Lower lobe of right lung (tissue), 2 donors: ENCODE measurements at regions not wholly inside any gene's neighbourhood (a gene's known extent, or its start where the extent isn't known, plus 50 kb on each side); places are given as distances from the start of the nearest gene placed in this dataset.
"Not testable (repeated sequence)": the region's sequence is repeated elsewhere in the genome, so short reads cannot be mapped to it uniquely, and the experiment has no call there.

Experiments used
- ATAC-seq, 2 donors: fragments of 200-7000 bp; cut with Tn5 transposase; one replicate each; pipeline ENCODE4 v1.9.1; 2020 to 2022; ENCODE audit warnings: mild to moderate bottlenecking in 2 of 2, moderate library complexity in 2 of 2
- DNase-seq: peaks from one replicate; pipeline ENCODE4 v3.0.0-alpha.2; 2020
- H3K27ac ChIP-seq: fragments of 200-600 bp; one replicate; pipeline ENCODE4 v1.8.0; 2022
- H3K27me3 ChIP-seq: fragments of 200-600 bp; one replicate; pipeline ENCODE4 v1.8.0; 2022; ENCODE audit warnings: low read depth
- H3K36me3 ChIP-seq: fragments of 200-600 bp; one replicate; pipeline ENCODE4 v1.8.0; 2022; ENCODE audit warnings: mild to moderate bottlenecking
- H3K4me1 ChIP-seq: fragments of 200-600 bp; one replicate; pipeline ENCODE4 v1.8.0; 2022
- H3K4me3 ChIP-seq: fragments of 200-600 bp; one replicate; pipeline ENCODE4 v1.8.0; 2022; ENCODE audit warnings: mild to moderate bottlenecking
- H3K9me3 ChIP-seq: fragments of 200-600 bp; one replicate; pipeline ENCODE4 v1.8.0; 2022
- CTCF ChIP-seq: fragments of 200-600 bp; IDR thresholded peaks from one replicate; pipeline ENCODE4 v1.8.0; 2022; ENCODE audit warnings: antibody characterized with exemption, mild to moderate bottlenecking
- intact Hi-C: fragments of 100-400 bp; cut with DNase I; formaldehyde crosslinking; loops from one replicate; pipeline ENCODE4 v1.11.0; 2022
- donor health status: DM: no; HTN: yes; CAD: no; lungs with severe emphysema.

- intact Hi-C loops: no loop called here
- no peaks in the 10 kb centered on the region for H3K36me3 ChIP-seq
- ATAC-seq (no peak), DNase-seq (no peak)
- no peaks in the 10 kb centered on the region for H3K27me3 ChIP-seq
- no peak overlapping the region for H3K4me3 ChIP-seq
- no peaks in the 10 kb centered on the region for H3K4me1 ChIP-seq
- no peak for TF ChIP-seq CTCF
- no peak overlapping the region for H3K27ac ChIP-seq
- no peaks in the 10 kb centered on the region for H3K9me3 ChIP-seq
Observed at GRCh38 chr2:88396209-88396608, 56.3 kb downstream of the FOXI3 start.

- intact Hi-C loops: no loop called here
- Histone ChIP-seq H3K36me3 (no peaks in the 10 kb centered on the region), H3K9me3 (no peaks in the 10 kb centered on the region), H3K4me1 (no peaks in the 10 kb centered on the region), H3K27ac (no peak overlapping the region), H3K4me3 (no peak overlapping the region), H3K27me3 (no peaks in the 10 kb centered on the region)
- TF ChIP-seq CTCF: no peak
- DNase-seq: no peak
- ATAC-seq: no peak
Observed at GRCh38 chr2:88377641-88377991, 74.9 kb downstream of the FOXI3 start.

GRCh38 chr2:88372042-88372441 is 80.5 kb downstream of the FOXI3 start:
- intact Hi-C loops: no loop called here
- ATAC-seq (no peak), DNase-seq (no peak)
- H3K4me3 ChIP-seq: no peak overlapping the region
- TF ChIP-seq CTCF: no peak
- no peaks in the 10 kb centered on the region for H3K27me3 ChIP-seq
- no peaks in the 10 kb centered on the region for H3K36me3 ChIP-seq
- no peak overlapping the region for H3K27ac ChIP-seq
- no peaks in the 10 kb centered on the region for H3K4me1 ChIP-seq
- H3K9me3 ChIP-seq: no peaks in the 10 kb centered on the region

- H3K4me1 ChIP-seq, DNase-seq, intact Hi-C loops, H3K36me3 ChIP-seq, H3K27me3 ChIP-seq, H3K4me3 ChIP-seq, ATAC-seq, H3K27ac ChIP-seq, H3K9me3 ChIP-seq: not testable (repeated sequence)
Observed at GRCh38 chr2:88365408-88365807, 87.1 kb downstream of the FOXI3 start.

- DNase-seq: no peak
- H3K9me3 ChIP-seq: no peaks in the 10 kb centered on the region
- H3K4me3 ChIP-seq: no peak overlapping the region
- peaks cover 5% of the 10 kb centered on the region for H3K27me3 ChIP-seq
- intact Hi-C loops: no loop called here
- ATAC-seq: no peak
- no peak overlapping the region for H3K27ac ChIP-seq
- TF ChIP-seq CTCF: no peak
- no peaks in the 10 kb centered on the region for H3K36me3 ChIP-seq
- H3K4me1 ChIP-seq: no peaks in the 10 kb centered on the region
Observed at GRCh38 chr2:88355486-88355885, 97.0 kb downstream of the FOXI3 start.

GRCh38 chr2:88351249-88351601 is 101.3 kb downstream of the FOXI3 start:
- Histone ChIP-seq H3K4me1 (peaks cover 3% of the 10 kb centered on the region), H3K27ac (no peak overlapping the region), H3K9me3 (no peaks in the 10 kb centered on the region), H3K27me3 (peaks cover 14% of the 10 kb centered on the region), H3K36me3 (no peaks in the 10 kb centered on the region), H3K4me3 (no peak overlapping the region)
- intact Hi-C loops: no loop called here
- ATAC-seq (no peak), DNase-seq (no peak)
- no peak for TF ChIP-seq CTCF
